GM19351 (cell line): ENCODE measurements at regions not wholly inside any gene's neighbourhood (a gene's known extent, or its start where the extent isn't known, plus 50 kb on each side); places are given as distances from the start of the nearest gene placed in this dataset.
"Not testable (repeated sequence)": the region's sequence is repeated elsewhere in the genome, so short reads cannot be mapped to it uniquely, and the experiment has no call there.

Experiments used
- ATAC-seq: cut with Tn5 transposase; IDR thresholded peaks from one replicate; pipeline ENCODE4 v1.9.1; 2021; ENCODE audit warnings: mild to moderate bottlenecking, moderate library complexity; ENCODE audit not compliant: unreplicated experiment

DNA sequence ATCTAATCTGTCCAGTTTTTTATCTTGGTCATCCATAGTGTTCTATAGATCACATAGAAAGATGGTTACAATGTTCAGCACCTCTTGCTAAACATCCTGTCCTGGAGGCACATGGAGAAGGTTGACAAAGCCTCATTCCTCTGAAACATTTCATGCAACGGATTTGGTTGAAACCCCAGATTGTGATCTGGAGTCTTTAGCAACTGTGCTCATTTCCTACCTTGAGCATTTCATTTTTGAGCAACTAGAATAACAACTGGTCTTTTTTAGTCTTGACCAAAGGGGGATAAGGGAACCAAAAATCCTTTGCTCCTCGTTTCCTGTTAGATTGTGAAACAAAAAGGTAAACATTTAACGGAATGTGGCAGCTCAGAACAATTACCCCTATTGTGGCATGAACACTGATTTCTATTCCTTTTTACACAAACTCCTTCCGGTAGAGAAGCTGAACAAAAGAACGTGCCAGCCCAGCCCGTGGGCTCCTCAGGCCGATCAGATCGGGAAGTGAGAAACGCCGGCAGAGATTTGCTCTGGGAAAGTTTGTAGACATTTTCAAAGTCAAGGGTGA, 94.7 kb upstream of the ERRFI1 start:
- no peak for ATAC-seq

DNA sequence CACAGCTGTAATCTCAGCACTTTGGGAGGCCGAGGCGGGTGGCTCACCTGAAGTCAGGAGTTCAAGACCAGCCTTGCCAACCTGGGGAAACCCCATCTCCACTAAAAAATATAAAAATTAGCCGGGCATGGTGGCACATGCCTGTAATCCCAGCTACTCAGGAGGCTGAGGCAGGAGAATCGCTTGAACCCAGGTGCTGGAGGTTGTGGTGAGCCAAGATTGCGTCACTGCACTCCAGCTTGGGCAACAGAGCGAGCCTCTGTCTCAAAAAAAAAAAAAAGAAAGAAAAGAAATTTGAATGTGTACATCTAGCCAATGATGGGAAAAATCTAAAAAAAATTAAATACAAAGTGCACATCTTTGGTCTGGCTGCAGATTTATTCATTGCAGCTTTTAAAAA, 92.6 kb upstream of the ERRFI1 start:
- not testable (repeated sequence) for ATAC-seq

DNA sequence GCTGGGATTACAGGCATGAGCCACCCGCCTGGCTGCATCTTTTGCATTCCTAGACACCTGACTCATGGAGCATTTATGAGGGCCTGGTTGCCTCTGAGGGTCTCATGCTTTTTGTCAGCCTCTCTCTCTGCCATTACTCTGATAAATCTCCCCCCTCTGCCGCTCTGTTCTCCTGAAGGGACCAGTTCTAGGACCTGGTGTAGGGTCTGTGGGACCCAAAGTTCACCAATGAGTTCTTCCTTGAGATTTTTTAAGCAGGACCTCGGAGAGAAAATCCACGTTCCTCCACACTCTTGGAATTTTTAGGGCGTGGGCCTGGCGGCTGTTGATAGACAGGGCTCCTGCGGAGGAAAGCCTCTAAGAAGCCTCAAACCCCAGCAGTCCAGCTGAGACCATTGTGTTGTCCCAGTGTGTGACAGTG, 91.9 kb upstream of the ERRFI1 start:
- ATAC-seq = no peak

DNA sequence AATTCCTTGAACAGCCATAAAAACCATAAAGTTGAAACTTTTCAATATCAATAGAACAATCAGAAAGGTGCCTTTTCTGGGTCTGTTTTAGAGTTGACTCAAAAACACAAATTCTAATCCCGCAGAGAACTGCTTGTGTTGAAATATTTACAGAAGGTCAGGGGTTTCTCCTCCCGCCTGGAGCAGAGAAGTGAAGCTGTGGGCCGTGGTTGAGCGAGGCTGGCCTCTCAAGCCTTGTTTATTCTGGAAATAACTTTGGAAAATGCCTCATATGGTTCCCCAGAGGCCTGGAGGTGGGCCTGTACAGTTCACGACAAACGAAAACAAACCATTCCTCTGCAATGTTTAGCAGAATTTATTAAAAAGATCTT, 90.8 kb upstream of the ERRFI1 start:
- no peak for ATAC-seq

DNA sequence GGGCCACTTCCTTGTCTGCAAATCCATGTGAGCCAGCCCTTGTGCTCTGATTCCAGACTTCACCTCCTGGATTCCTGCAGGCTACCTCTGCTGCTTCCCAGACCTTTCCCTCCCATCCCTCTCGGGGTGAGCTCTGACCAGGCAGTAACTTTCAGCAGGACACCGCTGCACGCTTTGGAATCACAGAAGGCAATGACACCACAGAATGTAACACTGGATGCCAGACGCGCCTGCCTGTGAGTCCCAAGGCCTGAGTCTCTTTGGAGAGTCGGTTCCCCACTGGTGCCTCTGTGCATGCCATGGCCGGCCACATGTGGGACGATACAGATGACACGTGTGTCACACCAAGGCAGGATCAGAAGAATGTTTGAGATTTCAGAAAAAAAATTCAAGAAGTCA, 89.7 kb upstream of the ERRFI1 start:
- ATAC-seq = no peak

DNA sequence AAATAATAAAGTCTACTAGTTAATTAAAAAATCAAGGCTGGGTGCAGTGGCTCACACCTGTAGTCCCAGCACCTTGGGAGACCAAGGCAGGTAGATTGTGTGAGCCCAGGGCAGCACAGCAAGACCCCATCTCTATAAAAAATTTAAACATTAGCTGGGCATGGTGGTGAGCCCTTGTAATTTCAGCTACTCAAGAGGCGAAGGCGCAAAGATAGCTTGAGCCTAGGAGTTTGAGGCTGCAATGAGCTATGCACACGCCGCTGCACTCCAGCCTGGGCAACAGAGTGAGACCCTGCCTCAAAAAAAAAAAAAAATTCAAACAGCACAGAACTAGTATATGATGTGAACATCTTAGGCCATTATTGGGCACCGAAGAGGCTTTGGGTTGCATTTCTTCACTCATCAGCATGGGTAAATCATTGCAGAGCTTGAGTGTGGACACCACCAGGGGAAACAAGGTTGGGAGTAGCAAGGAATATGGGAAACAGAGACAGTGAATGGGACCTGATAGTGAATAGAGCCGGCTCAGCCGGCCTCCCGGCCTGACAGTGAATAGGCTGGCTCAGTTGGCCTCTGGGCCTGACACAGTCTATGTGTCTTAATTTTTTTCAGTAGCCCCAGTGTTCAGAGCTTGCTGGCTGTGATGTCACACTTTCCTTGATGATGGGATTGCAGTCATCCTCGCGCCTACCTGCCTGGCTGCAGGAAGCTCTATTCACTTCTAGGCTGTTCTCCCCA, 89.1 kb upstream of the ERRFI1 start:
- no peak for ATAC-seq

DNA sequence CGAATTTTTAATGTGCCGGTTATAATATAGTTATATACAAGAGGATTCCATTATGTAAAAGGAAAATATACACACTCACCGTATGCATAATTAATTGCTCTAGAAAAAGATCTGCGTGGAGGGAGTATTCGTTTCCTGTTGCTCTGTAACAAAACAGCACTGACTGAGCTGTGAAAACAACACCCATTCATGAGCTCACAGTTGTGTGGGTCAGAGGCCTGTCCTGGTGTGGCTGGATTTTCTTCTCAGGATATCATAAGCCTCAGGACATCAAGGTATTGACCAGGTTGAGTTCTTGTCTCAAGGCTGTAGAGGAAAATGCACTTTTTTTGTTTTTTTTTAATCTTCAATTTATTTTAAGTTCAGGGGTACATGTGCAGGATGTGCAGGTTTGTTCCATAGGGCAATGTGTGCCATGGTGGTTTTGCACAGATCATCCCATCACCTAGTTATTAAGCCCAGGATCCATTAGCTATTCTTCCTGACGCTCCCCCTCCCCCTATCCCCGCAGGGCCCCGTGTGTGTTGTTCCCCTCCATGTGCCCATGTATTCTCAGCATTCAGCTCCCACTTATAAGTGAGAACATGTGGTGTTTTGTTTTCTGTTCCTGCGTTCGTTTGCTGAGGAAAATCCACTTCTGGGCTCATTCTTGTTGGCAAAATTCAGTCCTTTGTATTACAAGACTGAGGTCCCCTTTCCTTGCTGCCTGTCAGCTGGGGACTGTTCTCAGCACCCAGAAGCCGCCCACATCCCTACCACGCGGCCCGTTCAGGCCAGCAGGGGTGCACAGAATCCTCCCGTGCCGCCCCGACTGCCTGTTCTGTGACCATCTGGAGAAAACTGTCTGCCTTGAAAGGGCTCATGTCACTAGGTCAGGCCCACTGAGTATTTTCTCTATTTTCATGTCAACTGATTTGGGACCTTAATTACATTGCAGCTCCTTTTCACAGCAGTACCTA, 87.4 kb upstream of the ERRFI1 start:
- ATAC-seq = no peak

DNA sequence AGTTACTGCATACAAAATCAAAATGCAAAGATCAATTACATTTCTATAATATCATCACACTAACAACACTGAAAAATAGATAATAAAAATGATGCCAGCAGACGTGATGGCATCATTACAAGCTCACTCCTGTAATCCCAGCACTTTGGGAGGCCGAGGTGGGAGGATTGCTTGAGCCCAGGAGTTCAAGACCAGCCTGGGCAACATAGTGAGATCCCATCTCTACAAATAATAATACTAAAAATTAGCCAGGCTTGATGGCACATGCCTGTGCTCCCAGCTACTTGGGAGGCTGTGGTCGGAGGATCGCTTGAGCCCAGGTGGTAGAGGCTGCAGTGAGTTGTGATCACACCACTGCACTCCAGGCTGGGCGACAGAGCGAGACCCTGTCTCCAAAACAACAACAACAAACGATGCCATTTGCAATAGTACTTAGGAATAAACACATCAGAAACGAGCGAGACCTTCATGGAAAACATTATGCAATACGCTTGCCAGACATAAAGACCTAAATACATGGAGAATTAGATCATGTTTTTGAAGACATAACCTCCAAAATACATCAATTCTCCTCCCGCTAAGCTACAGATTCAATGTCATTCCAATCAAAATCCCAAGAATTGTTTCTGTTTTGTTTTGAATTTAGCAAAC, 86.6 kb upstream of the ERRFI1 start:
- no peak for ATAC-seq

DNA sequence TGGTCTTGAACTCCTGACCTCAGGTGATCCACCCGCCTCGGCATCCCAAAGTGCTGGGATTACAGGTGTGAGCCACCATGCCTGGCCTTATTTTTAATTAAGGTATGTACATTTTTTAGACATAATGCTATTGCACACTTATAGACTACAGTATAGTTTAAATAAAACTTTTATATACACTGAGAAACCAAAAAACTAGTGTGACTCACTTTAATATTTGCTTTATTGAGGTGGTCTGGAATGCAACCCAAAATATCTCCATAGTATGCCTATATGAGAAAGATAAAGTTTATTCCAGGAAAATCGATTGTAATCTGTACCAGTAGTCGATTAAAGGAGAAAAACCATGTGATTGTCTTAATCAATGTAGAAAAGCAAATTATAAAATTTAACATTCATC, 85.5 kb upstream of the ERRFI1 start:
- ATAC-seq = no peak

DNA sequence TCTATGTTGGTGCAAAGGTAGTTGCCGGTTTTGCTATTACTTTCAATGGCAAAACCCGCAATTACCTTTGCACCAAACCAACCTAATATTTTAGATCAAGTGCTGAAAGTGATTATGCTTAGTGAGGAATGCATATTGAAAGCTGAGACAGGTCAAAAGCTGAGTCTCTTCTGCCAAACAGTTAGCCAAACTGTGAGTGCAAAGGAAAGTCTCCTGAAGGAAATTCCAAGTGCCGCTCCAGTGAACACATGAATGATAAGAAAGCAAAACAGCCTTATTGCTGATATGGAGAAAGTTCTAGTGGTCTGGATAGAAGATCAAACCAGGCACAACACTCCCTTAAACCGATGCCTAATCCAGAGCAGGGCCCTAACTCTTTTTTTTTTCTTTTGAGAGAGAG, 83.1 kb upstream of the ERRFI1 start:
- ATAC-seq = no peak

DNA sequence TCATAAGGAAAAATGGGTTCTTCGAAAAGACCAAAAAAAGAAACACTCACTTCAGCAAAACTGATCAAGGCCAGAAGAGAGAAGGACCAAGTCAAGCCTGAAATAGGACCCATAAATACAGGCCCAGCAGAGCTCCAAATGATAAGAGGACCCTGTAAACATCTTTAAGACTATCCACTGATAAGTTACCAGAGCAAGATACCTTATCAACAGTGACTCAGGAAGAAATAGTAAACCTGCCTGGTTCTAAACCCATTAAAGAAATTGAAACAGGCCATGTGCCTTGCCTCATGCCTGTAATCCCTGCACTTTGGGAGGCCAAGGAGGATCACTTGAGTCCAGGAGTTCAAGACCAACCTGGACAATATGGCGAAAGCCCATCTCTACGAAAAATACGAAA, 81.8 kb upstream of the ERRFI1 start:
- no peak for ATAC-seq

DNA sequence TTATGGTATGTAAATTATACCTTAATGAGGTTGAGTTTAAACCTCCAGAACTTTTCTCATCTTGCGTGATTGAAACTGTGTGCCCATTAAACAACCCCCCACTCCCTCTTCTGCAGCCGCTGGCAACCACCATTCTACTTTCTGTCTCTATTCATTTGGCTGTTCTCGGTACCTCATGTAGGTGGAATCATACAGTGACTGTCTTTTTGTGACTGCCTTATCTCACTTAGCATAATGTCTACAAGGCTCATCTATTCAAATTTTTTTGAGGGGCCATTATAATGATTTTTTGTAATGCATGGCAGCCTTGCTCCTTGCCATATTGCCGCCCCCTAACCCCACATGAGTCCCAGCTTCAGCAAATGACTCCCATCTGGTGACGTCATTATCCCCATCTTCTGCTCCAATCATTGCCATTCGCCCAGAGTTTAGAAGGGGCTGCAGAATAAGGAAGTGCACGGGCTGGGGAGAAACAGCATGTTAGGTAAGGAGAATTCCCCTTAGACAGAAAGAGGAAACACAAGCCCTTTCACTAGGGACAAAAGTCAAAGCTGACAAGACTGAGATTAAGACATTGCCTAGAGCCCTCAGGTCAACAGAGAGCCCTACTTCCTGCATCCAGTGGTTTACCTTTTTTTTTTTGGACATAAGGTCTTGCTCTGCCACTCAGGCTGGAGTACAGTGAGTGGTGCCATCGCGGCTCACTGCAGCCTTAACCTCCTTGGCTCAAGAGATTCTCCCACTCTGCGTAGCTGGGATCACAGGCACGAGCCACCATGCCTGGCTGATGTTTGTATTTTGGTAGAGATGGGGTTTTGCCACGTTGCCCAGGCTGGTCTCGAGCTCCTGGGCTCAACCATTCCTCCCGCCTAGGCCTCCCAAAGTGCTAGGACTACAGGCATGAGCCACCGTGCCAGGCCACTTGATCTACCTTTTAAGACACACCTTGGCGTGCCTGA, 78.4 kb upstream of the ERRFI1 start:
- ATAC-seq = no peak

DNA sequence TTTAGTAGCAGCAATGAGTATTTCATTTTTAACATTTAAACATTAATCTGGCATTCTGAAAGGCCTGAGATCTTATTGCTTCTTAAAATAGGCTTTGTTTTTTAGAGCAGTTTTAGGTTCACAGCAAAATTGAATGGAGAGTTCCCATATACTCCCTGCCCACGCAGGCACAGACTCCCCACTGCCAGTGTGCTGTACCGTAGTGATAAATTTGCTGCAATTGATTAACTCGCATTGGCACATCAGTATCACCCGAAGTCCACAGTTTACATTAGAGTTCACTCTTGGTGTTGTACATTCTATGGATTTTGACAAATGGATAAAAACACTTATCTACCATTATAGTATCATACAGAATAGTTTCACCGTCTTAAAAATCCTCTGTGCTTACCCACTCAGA, 71.8 kb upstream of the ERRFI1 start:
- no peak for ATAC-seq

DNA sequence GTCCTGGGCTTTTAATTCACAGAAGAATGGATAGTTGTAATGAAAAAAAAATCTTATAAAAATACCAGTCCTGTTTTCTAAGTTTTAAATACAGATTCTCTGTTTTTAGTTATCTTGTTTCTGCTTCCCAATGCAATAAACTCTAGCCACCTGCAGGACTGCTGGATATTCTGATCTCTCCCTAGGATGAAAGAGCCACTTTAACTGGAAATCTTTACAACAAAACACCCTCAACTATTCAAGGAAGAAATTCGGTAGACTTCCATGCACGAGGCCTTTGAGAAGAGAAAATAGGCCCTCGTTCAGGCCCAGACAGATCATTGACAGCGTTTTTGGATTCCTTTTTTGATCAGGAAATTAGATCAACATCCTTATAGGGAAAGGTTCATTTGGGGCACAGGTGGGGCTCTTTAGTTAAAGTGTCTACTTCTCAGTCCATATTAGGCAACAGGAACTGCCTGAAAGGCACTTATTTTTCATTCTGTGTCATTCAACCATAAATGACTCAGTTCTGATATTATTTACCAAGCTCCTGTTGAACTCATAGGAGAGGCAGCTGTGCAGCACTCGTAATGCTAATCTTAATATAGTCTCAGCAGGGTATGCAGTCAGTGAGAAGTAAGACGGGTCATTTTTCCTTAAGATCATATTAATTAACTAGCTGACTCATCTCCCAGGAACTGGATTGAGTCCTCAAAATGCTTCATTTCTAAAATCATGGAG, 71.1 kb upstream of the ERRFI1 start:
- ATAC-seq = peak; percentile 95

DNA sequence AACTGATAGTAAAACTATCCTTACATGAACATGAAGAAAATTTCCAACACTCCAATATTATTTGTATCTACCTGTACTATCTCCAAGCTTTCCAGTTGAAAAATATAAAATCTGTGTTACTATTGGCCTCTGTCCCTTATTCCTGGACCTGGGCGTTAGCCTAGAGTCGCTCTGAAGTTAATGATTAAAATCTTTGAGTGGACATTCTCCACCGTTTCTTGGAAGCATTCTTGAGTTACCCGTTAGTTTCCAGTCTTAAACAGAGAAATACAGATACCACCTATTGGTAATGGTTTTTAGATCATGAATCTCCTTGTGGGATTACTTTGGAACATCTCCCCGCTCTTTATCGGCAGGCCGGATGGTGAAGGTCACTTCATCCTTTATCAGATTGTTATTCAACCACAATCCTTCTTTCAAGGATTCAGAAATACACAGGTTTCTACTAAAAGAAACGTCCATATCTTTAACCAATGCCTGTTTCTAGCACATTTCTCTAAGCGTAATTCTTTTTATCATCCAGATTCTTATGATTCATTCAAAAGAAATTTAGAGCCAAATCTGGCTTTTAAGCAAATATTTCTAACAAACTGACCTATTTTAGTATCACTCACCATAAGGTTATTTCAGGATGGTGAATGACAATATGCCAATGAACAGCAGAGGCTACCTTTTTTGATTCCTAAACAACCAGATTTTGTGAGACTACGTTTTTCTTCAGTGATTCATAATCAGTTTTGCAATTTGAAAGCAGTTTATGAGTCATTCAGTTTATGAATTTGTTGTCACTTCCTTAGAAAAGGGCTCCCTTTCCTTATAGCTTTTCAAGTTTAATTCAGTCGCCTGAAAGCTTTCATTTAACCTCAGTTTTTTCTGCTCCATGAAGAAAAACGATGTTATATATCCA, 70.2 kb upstream of the ERRFI1 start:
- no peak for ATAC-seq

DNA sequence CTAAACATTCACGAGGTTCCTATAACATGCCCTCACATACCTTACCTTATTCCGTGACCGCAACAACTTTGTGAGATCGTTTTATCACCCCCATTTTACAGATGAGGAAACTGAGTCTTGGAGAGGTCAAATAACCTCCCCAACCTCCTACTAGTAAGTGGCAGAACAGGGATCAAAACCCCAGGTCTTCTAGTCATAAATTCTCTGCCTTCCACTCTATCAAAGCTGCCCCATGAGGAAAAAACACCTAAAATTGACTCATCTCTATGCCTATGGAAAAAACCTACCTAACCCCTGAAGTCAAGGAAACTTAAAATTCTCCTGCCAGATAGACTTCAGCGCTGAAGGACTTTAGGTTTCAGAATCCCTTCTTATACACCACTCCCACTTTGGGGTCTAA, 69.5 kb upstream of the ERRFI1 start:
- no peak for ATAC-seq

DNA sequence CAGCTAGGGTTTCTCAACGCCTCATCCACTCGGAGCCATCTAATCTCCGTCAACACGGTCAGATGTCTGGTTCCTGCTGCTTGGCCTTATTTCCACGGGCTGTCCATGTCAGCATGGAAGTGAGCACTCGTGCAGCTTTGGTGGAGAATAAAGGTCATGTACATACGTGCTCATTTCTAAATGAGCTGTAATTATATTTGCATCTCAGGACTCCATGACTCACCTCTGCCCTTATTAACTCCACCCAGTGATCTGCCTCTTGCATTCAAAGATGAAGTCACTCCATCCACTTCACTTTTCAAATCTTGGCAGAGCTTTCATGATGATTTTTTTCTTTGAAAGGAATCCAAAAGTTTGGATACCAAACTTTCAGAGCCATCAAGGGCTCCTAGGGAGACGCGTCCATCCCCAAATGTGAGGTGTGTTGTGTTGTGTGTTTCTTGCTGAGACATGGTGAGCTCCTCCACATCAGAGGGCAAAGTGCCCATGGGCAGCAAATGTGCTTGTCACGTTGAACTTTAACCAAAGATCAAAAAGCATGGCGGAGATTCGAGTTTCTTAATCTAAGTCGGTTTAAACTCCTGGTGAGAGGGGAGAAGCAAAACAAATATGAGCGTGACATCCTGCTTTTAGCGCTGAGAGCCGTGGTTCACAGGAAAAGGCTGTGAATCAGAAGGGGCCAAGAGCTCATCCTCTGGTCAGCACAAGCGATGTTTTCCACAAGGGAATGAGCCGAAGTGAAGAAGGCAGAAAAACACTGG, 68.6 kb upstream of the ERRFI1 start:
- no peak for ATAC-seq
